ENCODE measurements at regions not wholly inside any gene's neighbourhood (a gene's known extent, or its start where the extent isn't known, plus 50 kb on each side); places are given as distances from the start of the nearest gene placed in this dataset.

DNA sequence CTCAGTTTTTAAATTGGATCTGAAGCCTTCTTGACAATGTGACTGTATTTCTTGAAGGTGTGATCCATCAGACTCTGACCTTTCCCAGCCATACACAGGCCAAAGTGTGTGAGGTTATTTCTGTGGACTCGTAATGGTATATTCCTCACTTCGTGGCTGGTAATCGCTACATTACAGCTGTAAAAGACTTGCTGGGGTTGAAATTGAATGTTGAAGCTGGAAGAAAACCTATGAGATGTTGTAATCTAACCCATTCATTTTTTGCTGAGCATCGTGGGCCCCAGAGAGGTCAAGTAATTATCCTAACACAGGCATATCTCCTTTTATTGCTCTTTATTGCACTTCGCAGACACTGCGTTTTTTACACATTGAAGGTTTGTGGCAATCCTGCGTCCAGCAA, 405.6 kb upstream of the ZP4 start:
- TF ChIP-seq, protein P1, sequence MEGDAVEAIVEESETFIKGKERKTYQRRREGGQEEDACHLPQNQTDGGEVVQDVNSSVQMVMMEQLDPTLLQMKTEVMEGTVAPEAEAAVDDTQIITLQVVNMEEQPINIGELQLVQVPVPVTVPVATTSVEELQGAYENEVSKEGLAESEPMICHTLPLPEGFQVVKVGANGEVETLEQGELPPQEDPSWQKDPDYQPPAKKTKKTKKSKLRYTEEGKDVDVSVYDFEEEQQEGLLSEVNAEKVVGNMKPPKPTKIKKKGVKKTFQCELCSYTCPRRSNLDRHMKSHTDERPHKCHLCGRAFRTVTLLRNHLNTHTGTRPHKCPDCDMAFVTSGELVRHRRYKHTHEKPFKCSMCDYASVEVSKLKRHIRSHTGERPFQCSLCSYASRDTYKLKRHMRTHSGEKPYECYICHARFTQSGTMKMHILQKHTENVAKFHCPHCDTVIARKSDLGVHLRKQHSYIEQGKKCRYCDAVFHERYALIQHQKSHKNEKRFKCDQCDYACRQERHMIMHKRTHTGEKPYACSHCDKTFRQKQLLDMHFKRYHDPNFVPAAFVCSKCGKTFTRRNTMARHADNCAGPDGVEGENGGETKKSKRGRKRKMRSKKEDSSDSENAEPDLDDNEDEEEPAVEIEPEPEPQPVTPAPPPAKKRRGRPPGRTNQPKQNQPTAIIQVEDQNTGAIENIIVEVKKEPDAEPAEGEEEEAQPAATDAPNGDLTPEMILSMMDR (conservative IDR thresholded peaks at IDR 0.05), result no peak
- no peak for TF ChIP-seq ZFX (IDR thresholded peaks at IDR 0.05)
